ENCODE measurements at regions not wholly inside any gene's neighbourhood (a gene's known extent, or its start where the extent isn't known, plus 50 kb on each side); places are given as distances from the start of the nearest gene placed in this dataset.

DNA sequence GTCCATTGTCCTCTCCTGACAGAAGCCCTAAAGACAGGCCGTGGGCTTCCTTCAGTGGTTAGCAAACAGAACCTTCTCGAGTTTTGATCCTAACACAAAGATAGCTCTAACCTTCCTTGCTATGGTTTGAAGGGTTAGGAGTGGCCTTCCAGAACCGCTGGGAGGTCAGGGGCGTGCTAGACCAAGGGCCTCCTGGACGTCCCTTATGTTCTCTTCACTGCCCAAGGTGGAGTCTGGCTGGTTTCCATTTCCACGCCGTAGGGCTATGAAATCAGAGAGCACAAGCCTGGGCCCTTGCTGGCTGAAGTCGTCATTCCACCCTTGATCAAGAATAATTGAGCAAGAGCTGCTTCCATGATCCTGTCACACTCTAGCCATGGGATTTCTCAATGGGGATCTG, 475.1 kb downstream of the SHQ1 start:
- no peak overlapping the region for H2AFZ ChIP-seq (ENCODE audit: low read depth, low read length, severe bottlenecking)
- H3K79me2 ChIP-seq (ENCODE audit: insufficient read depth, low read length): no peaks in the 10 kb centered on the region
- H3K9ac ChIP-seq (ENCODE audit: low read length): no peak overlapping the region
- no peak for TF ChIP-seq EZH2phosphoT487 (conservative IDR thresholded peaks at IDR 0.05; ENCODE audit: low read length)
- TF ChIP-seq, protein P1, sequence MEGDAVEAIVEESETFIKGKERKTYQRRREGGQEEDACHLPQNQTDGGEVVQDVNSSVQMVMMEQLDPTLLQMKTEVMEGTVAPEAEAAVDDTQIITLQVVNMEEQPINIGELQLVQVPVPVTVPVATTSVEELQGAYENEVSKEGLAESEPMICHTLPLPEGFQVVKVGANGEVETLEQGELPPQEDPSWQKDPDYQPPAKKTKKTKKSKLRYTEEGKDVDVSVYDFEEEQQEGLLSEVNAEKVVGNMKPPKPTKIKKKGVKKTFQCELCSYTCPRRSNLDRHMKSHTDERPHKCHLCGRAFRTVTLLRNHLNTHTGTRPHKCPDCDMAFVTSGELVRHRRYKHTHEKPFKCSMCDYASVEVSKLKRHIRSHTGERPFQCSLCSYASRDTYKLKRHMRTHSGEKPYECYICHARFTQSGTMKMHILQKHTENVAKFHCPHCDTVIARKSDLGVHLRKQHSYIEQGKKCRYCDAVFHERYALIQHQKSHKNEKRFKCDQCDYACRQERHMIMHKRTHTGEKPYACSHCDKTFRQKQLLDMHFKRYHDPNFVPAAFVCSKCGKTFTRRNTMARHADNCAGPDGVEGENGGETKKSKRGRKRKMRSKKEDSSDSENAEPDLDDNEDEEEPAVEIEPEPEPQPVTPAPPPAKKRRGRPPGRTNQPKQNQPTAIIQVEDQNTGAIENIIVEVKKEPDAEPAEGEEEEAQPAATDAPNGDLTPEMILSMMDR (IDR thresholded peaks at IDR 0.05; ENCODE audit: insufficient read depth, low read length, poor library complexity, severe bottlenecking): no peak
- no peak overlapping the region for H3K27ac ChIP-seq (ENCODE audit: low read depth, low read length)
- H4K20me1 ChIP-seq (ENCODE audit: low read depth, low read length): no peaks in the 10 kb centered on the region
- 0 out of 2 replicates have a peak, but pooled peaks cover 2% of the 10 kb centered on the region for H3K36me3 ChIP-seq (ENCODE audit: low read length)
- no peaks in the 10 kb centered on the region for H3F3A ChIP-seq (ENCODE audit: insufficient read depth)
- H3K27me3 ChIP-seq (ENCODE audit: low read length): no peaks in the 10 kb centered on the region
- H3K4me2 ChIP-seq (ENCODE audit: low read depth, low read length, poor library complexity, severe bottlenecking): no peak overlapping the region
- H3K4me3 ChIP-seq (ENCODE audit: insufficient read depth, low read length, poor library complexity, severe bottlenecking): no peak overlapping the region
- H3K9me3 ChIP-seq (ENCODE audit: insufficient read depth, low read length): no peaks in the 10 kb centered on the region
- no peaks in the 10 kb centered on the region for H3K9me2 ChIP-seq (replicated peaks; ENCODE audit: insufficient read depth, low read length)

DNA sequence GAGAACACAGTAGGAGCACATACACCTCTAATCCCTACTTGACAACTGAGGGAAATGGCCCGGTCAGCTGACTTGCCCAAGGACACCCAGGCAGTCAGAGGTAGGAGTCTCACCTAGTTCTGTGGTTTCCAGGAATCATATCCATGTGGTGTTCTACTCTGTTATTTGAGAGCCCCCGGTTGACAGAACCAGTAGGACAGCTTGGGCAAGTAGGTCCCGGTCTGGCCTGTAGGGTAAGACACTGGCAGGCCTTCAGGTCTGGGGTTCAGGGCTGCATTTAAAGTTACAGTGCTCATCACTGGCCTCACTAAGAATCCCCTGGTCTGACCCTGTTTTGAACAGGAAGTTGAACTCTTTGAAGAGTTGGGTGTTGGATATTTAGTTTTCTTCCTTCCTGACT, 476.1 kb downstream of the SHQ1 start:
- TF ChIP-seq, protein P1 (IDR thresholded peaks at IDR 0.05; ENCODE audit: insufficient read depth, low read length, poor library complexity, severe bottlenecking): no peak
- TF ChIP-seq EZH2phosphoT487 (conservative IDR thresholded peaks at IDR 0.05; ENCODE audit: low read length): no peak
- no peak overlapping the region for H2AFZ ChIP-seq (ENCODE audit: low read depth, low read length, severe bottlenecking)
- H3K79me2 ChIP-seq (ENCODE audit: insufficient read depth, low read length): no peaks in the 10 kb centered on the region
- no peaks in the 10 kb centered on the region for H3K9me3 ChIP-seq (ENCODE audit: insufficient read depth, low read length)
- H3K27me3 ChIP-seq (ENCODE audit: low read length): no peaks in the 10 kb centered on the region
- no peaks in the 10 kb centered on the region for H3K36me3 ChIP-seq (ENCODE audit: low read length)
- no peaks in the 10 kb centered on the region for H4K20me1 ChIP-seq (ENCODE audit: low read depth, low read length)
- H3K9me2 ChIP-seq (replicated peaks; ENCODE audit: insufficient read depth, low read length): no peaks in the 10 kb centered on the region
- H3K27ac ChIP-seq (ENCODE audit: low read depth, low read length): no peak overlapping the region
- H3F3A ChIP-seq (ENCODE audit: insufficient read depth): no peaks in the 10 kb centered on the region
- no peak overlapping the region for H3K4me3 ChIP-seq (ENCODE audit: insufficient read depth, low read length, poor library complexity, severe bottlenecking)
- no peak overlapping the region for H3K4me2 ChIP-seq (ENCODE audit: low read depth, low read length, poor library complexity, severe bottlenecking)
- H3K9ac ChIP-seq (ENCODE audit: low read length): no peak overlapping the region

DNA sequence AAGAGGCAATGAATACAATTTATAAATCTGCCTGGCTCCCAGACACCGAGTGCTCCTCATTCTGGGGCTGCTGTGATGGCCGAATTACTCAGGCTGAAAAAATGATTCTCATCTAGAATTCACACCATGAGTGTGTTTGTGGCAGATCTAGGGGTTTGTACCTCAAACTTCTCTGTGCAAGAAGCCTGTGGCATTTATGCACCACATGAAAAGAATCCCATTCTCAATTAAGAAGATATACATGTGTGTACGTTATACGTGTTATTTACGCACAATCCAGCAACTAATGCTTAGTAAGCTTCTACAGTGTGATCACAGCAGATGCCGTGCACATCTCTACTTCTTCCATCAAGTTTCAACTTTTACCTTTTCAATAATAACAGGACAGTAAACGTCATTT, 476.8 kb downstream of the SHQ1 start:
- Histone ChIP-seq H3K4me2 (ENCODE audit: low read depth, low read length, poor library complexity, severe bottlenecking) (no peak overlapping the region), H3K27ac (ENCODE audit: low read depth, low read length) (no peak overlapping the region), H3K9me3 (ENCODE audit: insufficient read depth, low read length) (no peaks in the 10 kb centered on the region), H2AFZ (ENCODE audit: low read depth, low read length, severe bottlenecking) (no peak overlapping the region), H3K79me2 (ENCODE audit: insufficient read depth, low read length) (no peaks in the 10 kb centered on the region), H3K36me3 (ENCODE audit: low read length) (no peaks in the 10 kb centered on the region), H3K9me2 (replicated peaks; ENCODE audit: insufficient read depth, low read length) (no peaks in the 10 kb centered on the region), H3K4me3 (ENCODE audit: insufficient read depth, low read length, poor library complexity, severe bottlenecking) (no peak overlapping the region), H3K27me3 (ENCODE audit: low read length) (no peaks in the 10 kb centered on the region), H3F3A (ENCODE audit: insufficient read depth) (no peaks in the 10 kb centered on the region), H4K20me1 (ENCODE audit: low read depth, low read length) (no peaks in the 10 kb centered on the region), H3K9ac (ENCODE audit: low read length) (no peak overlapping the region)
- TF ChIP-seq EZH2phosphoT487 (conservative IDR thresholded peaks at IDR 0.05; ENCODE audit: low read length): no peak
- TF ChIP-seq, protein P1 (IDR thresholded peaks at IDR 0.05; ENCODE audit: insufficient read depth, low read length, poor library complexity, severe bottlenecking): no peak

Data from SU-DHL-6 (cell line).